Liver (tissue), 8 donors: ENCODE measurements at regions not wholly inside any gene's neighbourhood (a gene's known extent, or its start where the extent isn't known, plus 50 kb on each side); places are given as distances from the start of the nearest gene placed in this dataset.

ENCODE experiments used
- DNase-seq: peaks from one replicate; pipeline ENCODE4 v3.0.0-alpha.2; 2017; ENCODE audit warnings: low spot score
- H3K27ac ChIP-seq, 2 donors: one replicate each; pipeline ENCODE4 v1.7.0; 2013; ENCODE audit warnings: inconsistent platforms in 2 of 2, low read length in 2 of 2, control low read depth in 1 of 2, low read depth in 1 of 2, mild to moderate bottlenecking in 1 of 2
- H3K27me3 ChIP-seq, 4 donors: one replicate each; pipeline versions ENCODE4 v1.6.1 to v1.7.0; 2013; ENCODE audit warnings: low read length in 3 of 4, inconsistent platforms in 1 of 4, mild to moderate bottlenecking in 1 of 4, moderate library complexity in 1 of 4; ENCODE audit not compliant: control insufficient read depth in 4 of 4, insufficient read depth in 4 of 4
- H3K36me3 ChIP-seq, 4 donors: one replicate each; pipeline versions ENCODE4 v1.6.1 to v1.7.0; 2013; ENCODE audit warnings: low read length in 3 of 4, mild to moderate bottlenecking in 3 of 4, low read depth in 1 of 4, moderate library complexity in 1 of 4; ENCODE audit not compliant: control insufficient read depth in 4 of 4, insufficient read depth in 3 of 4
- H3K4me1 ChIP-seq, 4 donors: one replicate each; pipeline versions ENCODE4 v1.6.1 to v1.7.0; 2013; ENCODE audit warnings: low read length in 3 of 4, mild to moderate bottlenecking in 3 of 4, moderate library complexity in 1 of 4; ENCODE audit not compliant: control insufficient read depth in 4 of 4, insufficient read depth in 4 of 4
- H3K4me3 ChIP-seq, 3 donors: one replicate each; pipeline versions ENCODE4 v1.6.1 to v1.7.0; 2013; ENCODE audit warnings: low read length in 3 of 3, control low read depth in 1 of 3, low read depth in 1 of 3, mild to moderate bottlenecking in 1 of 3
- H3K9ac ChIP-seq, 2 donors: one replicate each; pipeline ENCODE4 v1.7.0; 2013; ENCODE audit warnings: low read length in 2 of 2, mild to moderate bottlenecking in 2 of 2, moderate library complexity in 2 of 2, control low read depth in 1 of 2, low read depth in 1 of 2
- H3K9me3 ChIP-seq, 4 donors: one replicate each; pipeline versions ENCODE4 v1.6.1 to v1.7.0; 2013; ENCODE audit warnings: low read length in 3 of 4; ENCODE audit not compliant: control insufficient read depth in 4 of 4
- EGR1 ChIP-seq, 2 donors: IDR thresholded peaks; 2 replicates each; pipeline ENCODE4 v1.6.1; 2016 to 2018; ENCODE audit warnings: antibody characterized with exemption in 2 of 2, low read depth in 2 of 2
- FOXA1 ChIP-seq: IDR thresholded peaks from 2 replicates; pipeline ENCODE4 v1.6.1; 2016; ENCODE audit warnings: antibody characterized with exemption
- FOXA2 ChIP-seq: IDR thresholded peaks from 2 replicates; pipeline ENCODE4 v1.6.1; 2016; ENCODE audit warnings: antibody characterized with exemption
- GABPA ChIP-seq, 2 donors: IDR thresholded peaks in 1 of 2; conservative IDR thresholded peaks in 1 of 2; 2 replicates each; pipeline ENCODE4 v1.6.1; 2016; ENCODE audit warnings: antibody characterized with exemption in 2 of 2, mild to moderate bottlenecking in 1 of 2, moderate library complexity in 1 of 2
- HNF4A ChIP-seq, 2 donors: conservative IDR thresholded peaks; 2 replicates each; pipeline ENCODE4 v1.6.1; 2016; ENCODE audit warnings: antibody characterized with exemption in 2 of 2, mild to moderate bottlenecking in 2 of 2
- HNF4G ChIP-seq: IDR thresholded peaks from 2 replicates; pipeline ENCODE4 v1.6.1; 2016; ENCODE audit warnings: antibody characterized with exemption
- JUND ChIP-seq, 2 donors: IDR thresholded peaks; 2 replicates each; pipeline ENCODE4 v1.6.1; 2016; ENCODE audit warnings: antibody characterized with exemption in 2 of 2
- NR2F2 ChIP-seq: IDR thresholded peaks from 2 replicates; pipeline ENCODE4 v1.6.1; 2016; ENCODE audit warnings: antibody characterized with exemption
- RAD21 ChIP-seq, 2 donors: IDR thresholded peaks; 2 replicates each; pipeline ENCODE4 v1.6.1; 2016; ENCODE audit warnings: antibody characterized with exemption in 2 of 2, mild to moderate bottlenecking in 2 of 2
- RXRA ChIP-seq, 2 donors: IDR thresholded peaks; 2 replicates each; pipeline ENCODE4 v1.6.1; 2017 to 2018; ENCODE audit warnings: antibody characterized with exemption in 2 of 2, mild to moderate bottlenecking in 1 of 2
- SP1 ChIP-seq: IDR thresholded peaks from 2 replicates; pipeline ENCODE4 v1.6.1; 2018; ENCODE audit warnings: antibody characterized with exemption, mild to moderate bottlenecking
- TAF1 ChIP-seq: conservative IDR thresholded peaks from 2 replicates; pipeline ENCODE4 v1.6.1; 2016; ENCODE audit warnings: antibody characterized with exemption, mild to moderate bottlenecking
- YY1 ChIP-seq: IDR thresholded peaks from 2 replicates; pipeline ENCODE4 v1.6.1; 2016; ENCODE audit warnings: antibody characterized with exemption, mild to moderate bottlenecking
- WGBS: extraction: QIAGEN DNeasy Blood & Tissue Kit; methylation state at CpG from one replicate; pipeline ENCODE4 v1.1.7; 2013; 5-methylcytosine and 5-hydroxymethylcytosine counted together
- TF ChIP-seq, protein P1 (sequence below): IDR thresholded peaks from 2 replicates; pipeline ENCODE4 v1.6.1; 2016; ENCODE audit warnings: antibody characterized with exemption
- TF ChIP-seq, protein P2 (sequence below): IDR thresholded peaks from 2 replicates; pipeline ENCODE4 v1.6.1; 2016; ENCODE audit warnings: antibody characterized with exemption
- TF ChIP-seq, protein P3 (sequence below): IDR thresholded peaks from 2 replicates; pipeline ENCODE4 v1.6.1; 2016; ENCODE audit warnings: antibody characterized with exemption
- TF ChIP-seq, protein P4 (sequence below): fragments of 150-350 bp; IDR thresholded peaks from 2 replicates; pipeline ENCODE4 v1.5.1; 2017; ENCODE audit warnings: improper control_type of control experiment, low read depth, low read length; ENCODE audit not compliant: missing input control
- TF ChIP-seq, protein P5 (sequence below): IDR thresholded peaks from 2 replicates; pipeline ENCODE4 v1.6.1; 2016; ENCODE audit warnings: antibody characterized with exemption, mild to moderate bottlenecking
- donor health status: healthy.
- donor health status: healthy.
- donor health status: healthy.
- donor health status: healthy.
- donor health status: healthy.

DNA sequence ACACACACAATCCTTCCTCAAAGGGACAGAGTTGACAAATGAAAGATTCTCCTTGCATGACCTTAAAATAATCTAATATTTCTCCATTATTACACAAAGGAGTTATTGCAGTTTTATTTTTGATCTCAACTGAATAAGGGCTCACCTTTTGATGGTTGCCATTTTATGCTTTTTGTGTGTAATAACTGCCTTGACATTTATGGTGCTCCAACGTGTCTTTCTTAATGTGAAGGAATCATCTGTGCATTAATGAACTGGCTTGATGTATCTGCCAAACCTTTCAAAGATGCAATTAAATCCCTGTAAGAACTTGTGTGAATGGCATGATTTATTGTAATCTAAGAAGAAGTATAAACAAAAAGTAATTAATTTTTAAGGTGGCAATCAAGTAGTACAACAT is 1519.8 kb upstream of the CDH9 start:
- WGBS, result 74% methylated on average over 1 of the region's 1 CpG
- H3K4me1 ChIP-seq, result no peaks in the 10 kb centered on the region
- peaks cover 0 to 4% (median 0%) of the 10 kb centered on the region in 4 donors for H3K9me3 ChIP-seq
- TF ChIP-seq NR2F2 (no peak), TAF1 (no peak), GABPA (IDR thresholded peaks at IDR 0.05 in 1 of 2, conservative IDR thresholded peaks at IDR 0.05 in 1 of 2) (no peak), YY1 (no peak), SP1 (no peak), JUND (IDR thresholded peaks at IDR 0.05) (no peak), EGR1 (IDR thresholded peaks at IDR 0.05; ENCODE audit: low read depth in 2 of 2) (no peak)
- TF ChIP-seq, protein P1, sequence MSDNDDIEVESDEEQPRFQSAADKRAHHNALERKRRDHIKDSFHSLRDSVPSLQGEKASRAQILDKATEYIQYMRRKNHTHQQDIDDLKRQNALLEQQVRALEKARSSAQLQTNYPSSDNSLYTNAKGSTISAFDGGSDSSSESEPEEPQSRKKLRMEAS, result no peak
- TF ChIP-seq, protein P2, sequence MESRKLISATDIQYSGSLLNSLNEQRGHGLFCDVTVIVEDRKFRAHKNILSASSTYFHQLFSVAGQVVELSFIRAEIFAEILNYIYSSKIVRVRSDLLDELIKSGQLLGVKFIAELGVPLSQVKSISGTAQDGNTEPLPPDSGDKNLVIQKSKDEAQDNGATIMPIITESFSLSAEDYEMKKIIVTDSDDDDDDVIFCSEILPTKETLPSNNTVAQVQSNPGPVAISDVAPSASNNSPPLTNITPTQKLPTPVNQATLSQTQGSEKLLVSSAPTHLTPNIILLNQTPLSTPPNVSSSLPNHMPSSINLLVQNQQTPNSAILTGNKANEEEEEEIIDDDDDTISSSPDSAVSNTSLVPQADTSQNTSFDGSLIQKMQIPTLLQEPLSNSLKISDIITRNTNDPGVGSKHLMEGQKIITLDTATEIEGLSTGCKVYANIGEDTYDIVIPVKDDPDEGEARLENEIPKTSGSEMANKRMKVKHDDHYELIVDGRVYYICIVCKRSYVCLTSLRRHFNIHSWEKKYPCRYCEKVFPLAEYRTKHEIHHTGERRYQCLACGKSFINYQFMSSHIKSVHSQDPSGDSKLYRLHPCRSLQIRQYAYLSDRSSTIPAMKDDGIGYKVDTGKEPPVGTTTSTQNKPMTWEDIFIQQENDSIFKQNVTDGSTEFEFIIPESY, result no peak
- TF ChIP-seq, protein P3, sequence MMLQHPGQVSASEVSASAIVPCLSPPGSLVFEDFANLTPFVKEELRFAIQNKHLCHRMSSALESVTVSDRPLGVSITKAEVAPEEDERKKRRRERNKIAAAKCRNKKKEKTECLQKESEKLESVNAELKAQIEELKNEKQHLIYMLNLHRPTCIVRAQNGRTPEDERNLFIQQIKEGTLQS, result no peak
- TF ChIP-seq, protein P4, sequence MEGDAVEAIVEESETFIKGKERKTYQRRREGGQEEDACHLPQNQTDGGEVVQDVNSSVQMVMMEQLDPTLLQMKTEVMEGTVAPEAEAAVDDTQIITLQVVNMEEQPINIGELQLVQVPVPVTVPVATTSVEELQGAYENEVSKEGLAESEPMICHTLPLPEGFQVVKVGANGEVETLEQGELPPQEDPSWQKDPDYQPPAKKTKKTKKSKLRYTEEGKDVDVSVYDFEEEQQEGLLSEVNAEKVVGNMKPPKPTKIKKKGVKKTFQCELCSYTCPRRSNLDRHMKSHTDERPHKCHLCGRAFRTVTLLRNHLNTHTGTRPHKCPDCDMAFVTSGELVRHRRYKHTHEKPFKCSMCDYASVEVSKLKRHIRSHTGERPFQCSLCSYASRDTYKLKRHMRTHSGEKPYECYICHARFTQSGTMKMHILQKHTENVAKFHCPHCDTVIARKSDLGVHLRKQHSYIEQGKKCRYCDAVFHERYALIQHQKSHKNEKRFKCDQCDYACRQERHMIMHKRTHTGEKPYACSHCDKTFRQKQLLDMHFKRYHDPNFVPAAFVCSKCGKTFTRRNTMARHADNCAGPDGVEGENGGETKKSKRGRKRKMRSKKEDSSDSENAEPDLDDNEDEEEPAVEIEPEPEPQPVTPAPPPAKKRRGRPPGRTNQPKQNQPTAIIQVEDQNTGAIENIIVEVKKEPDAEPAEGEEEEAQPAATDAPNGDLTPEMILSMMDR, result no peak
- no peaks in the 10 kb centered on the region for H3K36me3 ChIP-seq
- no peak overlapping the region for H3K9ac ChIP-seq
- no peak overlapping the region for H3K4me3 ChIP-seq
- H3K27ac ChIP-seq, result no peak overlapping the region
- no peak for DNase-seq
- no peaks in the 10 kb centered on the region for H3K27me3 ChIP-seq

DNA sequence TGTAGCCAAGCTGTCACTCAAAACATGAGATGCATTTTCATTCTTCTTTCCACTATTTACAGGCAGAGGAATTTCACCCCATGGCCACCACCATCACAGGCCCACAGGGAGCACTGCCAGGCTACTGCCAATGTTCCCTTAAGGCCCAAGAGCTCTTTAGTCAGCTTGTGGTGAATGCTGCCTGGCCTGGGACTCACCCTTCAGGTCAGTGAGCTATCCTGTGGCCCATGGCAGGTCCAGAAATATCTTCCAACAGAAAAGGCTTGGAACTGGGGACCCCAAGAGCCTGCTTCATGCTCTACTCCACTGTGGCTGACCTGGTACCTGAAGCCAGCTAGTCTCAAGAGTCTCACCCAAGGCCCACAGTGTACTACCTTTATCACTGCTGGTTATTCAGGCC is 1518.7 kb upstream of the CDH9 start:
- no peak for DNase-seq
- TF ChIP-seq SP1, result no peak
- TF ChIP-seq HNF4G, result no peak
- TF ChIP-seq, protein P1, result no peak
- no peak for TF ChIP-seq RXRA (IDR thresholded peaks at IDR 0.05)
- TF ChIP-seq RAD21 (IDR thresholded peaks at IDR 0.05), result no peak
- TF ChIP-seq, protein P2, result no peak
- no peak for TF ChIP-seq FOXA2
- TF ChIP-seq, protein P4, result no peak
- no peak for TF ChIP-seq TAF1
- no peak for TF ChIP-seq GABPA (IDR thresholded peaks at IDR 0.05 in 1 of 2, conservative IDR thresholded peaks at IDR 0.05 in 1 of 2)
- TF ChIP-seq EGR1 (IDR thresholded peaks at IDR 0.05; ENCODE audit: low read depth in 2 of 2), result no peak
- TF ChIP-seq FOXA1, result no peak
- TF ChIP-seq, protein P5, sequence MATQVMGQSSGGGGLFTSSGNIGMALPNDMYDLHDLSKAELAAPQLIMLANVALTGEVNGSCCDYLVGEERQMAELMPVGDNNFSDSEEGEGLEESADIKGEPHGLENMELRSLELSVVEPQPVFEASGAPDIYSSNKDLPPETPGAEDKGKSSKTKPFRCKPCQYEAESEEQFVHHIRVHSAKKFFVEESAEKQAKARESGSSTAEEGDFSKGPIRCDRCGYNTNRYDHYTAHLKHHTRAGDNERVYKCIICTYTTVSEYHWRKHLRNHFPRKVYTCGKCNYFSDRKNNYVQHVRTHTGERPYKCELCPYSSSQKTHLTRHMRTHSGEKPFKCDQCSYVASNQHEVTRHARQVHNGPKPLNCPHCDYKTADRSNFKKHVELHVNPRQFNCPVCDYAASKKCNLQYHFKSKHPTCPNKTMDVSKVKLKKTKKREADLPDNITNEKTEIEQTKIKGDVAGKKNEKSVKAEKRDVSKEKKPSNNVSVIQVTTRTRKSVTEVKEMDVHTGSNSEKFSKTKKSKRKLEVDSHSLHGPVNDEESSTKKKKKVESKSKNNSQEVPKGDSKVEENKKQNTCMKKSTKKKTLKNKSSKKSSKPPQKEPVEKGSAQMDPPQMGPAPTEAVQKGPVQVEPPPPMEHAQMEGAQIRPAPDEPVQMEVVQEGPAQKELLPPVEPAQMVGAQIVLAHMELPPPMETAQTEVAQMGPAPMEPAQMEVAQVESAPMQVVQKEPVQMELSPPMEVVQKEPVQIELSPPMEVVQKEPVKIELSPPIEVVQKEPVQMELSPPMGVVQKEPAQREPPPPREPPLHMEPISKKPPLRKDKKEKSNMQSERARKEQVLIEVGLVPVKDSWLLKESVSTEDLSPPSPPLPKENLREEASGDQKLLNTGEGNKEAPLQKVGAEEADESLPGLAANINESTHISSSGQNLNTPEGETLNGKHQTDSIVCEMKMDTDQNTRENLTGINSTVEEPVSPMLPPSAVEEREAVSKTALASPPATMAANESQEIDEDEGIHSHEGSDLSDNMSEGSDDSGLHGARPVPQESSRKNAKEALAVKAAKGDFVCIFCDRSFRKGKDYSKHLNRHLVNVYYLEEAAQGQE, result no peak
- no peak for TF ChIP-seq YY1
- TF ChIP-seq HNF4A (conservative IDR thresholded peaks at IDR 0.05), result no peak
- no peak for TF ChIP-seq JUND (IDR thresholded peaks at IDR 0.05)
- no peak for TF ChIP-seq NR2F2
- TF ChIP-seq, protein P3, result no peak

More for the DNA sequence above, 1518.7 kb upstream of the CDH9 start:
- H3K27me3 ChIP-seq, result no peaks in the 10 kb centered on the region
- no peaks in the 10 kb centered on the region for H3K4me1 ChIP-seq
- H3K27ac ChIP-seq, result no peak overlapping the region
- no peak overlapping the region for H3K4me3 ChIP-seq
- no peaks in the 10 kb centered on the region for H3K36me3 ChIP-seq
- H3K9ac ChIP-seq, result no peak overlapping the region
- H3K9me3 ChIP-seq, result peaks cover 0 to 5% (median 0%) of the 10 kb centered on the region in 4 donors
